GM19238 (cell line): ENCODE measurements at regions not wholly inside any gene's neighbourhood (a gene's known extent, or its start where the extent isn't known, plus 50 kb on each side); places are given as distances from the start of the nearest gene placed in this dataset.
"Not testable (repeated sequence)": the region's sequence is repeated elsewhere in the genome, so short reads cannot be mapped to it uniquely, and the experiment has no call there.

Experiments
- DNase-seq: peaks from one replicate; pipeline ENCODE4 v3.0.0; 2011; ENCODE audit warnings: low spot score; ENCODE audit not compliant: insufficient read length

DNA sequence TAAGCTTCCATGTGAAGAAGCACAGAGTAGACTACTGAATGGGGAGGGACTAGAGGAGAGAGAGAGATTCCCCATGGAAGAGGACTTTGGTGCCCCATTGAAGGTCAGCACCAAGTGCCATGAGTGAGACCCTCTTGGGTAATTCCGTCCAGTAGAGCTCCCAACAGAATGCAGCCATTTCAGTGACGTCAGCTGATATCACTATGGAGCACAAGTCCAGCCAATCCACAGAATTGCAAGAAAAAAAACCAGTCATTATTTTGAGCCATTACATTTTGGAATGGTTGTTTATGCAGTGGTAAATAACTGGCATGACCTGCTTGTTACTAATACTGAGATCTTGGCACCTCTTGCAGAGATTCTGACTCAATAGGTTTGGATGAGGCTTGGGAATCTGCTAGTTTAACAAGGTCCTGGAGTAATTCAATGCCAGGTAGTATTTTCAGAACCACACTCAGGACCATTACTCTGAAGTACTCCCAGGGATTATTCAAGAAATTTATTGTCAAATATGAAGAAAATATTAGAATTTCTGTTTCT lies 52.6 kb upstream of the SP8 start:
- no peak for DNase-seq

DNA sequence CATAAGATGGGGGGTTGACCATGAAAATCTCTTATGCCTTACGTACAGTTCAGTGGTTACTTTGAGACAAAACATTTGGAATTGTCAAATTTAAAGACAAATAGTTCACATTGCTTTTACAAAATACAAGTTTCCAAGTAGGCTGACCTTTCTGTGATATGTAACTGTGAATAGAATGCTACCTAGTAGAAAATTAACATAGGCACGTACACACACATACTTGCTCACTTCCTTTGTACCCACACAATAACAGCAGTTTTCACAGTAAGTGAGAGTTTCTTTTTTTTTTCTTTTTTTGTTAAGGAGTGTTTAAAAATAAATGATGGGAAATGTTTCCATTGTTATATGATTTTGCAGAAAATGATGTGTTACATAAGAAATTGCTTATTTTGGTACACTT lies 53.3 kb upstream of the SP8 start:
- DNase-seq, result no peak

DNA sequence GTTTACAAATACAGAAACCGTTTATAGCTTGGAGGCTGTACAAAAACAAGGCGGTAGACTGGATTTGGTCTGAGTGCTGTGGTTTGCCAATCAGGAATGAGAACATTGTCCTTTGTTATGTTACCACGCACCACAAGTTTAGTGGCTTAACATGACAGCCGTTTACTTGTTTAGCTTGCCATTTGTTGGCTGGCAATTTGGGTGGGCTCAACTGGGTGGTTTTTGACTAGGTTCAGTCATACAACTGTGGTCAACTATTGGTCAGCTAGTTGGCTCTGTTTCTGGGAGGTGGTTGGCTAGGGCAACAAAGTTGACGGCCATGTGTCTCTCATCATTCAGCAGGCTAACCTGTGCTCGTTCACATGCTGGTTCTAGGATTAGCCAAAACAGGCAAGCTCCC lies 60.1 kb upstream of the SP8 start:
- no peak for DNase-seq

DNA sequence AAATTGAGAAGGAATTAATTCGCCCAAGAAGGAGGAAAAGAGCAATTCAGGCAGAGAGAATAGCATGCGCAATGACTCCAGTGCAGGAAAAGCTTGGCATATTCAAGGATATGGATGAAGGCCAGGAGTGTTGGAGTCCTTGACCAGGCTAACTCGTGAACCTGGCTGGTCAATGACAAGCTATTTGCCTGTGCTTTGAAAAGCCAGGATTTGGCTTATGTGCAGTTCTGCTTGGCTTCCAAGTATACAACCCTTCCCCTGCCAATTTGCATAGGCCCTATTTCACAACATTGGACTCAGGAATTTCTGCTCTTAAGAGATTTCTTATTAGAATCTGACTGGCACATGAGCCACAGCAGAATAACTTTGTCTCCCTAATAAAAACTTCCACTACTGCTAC lies 72.3 kb upstream of the SP8 start:
- DNase-seq, result no peak

DNA sequence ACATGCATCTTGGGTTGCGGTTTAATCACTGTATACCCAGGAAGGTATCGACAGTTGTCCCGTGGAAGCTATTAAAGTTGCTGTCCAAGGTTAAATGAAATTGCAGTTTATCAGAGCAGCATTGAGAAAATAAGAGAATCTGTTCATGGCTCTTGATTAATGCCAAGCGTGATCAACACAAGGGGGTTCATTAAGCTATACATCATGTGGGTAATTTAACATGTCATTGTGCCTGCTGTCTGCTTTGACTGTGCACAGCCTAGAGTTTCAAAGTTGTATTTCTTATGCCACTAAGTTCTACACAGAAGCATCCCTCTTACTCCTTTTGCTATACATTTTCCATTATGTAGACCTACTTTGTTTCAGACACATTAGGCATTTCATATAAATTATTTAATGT lies 74.8 kb upstream of the SP8 start:
- no peak for DNase-seq

DNA sequence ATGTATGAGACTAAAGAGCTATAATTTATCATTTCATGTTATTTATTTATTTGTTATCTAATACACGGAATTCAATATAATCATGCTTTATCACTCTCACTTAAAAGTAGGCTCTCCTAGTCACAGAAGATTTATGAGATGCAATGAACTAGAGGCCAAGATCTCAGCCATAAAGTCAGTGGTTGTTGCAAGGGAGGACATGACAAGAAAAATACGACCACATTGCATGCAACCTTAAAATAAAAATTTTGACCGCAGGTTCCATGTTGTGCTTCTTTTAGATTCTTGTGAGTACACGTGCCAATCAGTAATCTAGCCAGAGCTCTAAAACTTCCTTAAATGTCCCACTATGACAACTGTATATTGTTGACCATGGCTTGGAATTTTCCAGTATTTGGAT lies 75.9 kb upstream of the SP8 start:
- DNase-seq, result no peak

DNA sequence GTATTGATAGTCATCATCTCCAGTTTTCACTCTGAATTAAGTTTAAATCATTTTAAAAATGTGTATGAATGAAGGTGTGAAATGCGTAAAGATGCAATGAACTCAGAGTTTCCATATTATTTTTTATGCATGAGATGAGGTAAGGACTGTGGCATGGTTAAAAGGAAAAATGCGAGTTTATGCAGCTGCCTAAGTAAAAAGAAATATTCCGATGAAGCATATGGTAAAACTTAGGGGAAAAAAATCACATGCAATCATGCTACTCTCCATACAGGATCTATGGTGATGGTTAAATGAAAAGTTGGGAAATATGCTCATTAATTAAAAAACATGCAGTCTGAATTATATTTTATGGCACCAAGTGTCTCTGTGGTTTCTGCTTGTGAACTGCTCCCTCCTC lies 77.5 kb upstream of the SP8 start:
- no peak for DNase-seq

DNA sequence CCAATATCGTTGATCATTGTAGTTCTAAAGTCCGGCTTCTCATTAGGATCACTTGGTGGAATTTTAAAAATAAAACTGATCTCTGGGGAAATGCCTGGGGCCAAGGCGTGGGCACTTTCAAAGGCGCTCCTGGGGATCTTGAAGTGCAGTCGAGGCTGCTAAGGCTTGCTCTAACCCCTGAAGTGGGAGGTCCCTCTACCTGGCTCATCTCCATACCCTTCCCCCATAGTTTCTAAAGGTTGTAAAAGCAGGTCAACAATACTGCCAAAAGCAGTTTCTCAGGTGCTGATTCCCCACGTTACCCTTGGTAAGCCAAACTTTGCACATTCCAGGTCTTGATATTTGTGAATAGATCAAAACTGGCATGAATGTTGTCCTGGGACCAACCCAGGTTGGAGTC lies 79.0 kb upstream of the SP8 start:
- DNase-seq, result no peak

DNA sequence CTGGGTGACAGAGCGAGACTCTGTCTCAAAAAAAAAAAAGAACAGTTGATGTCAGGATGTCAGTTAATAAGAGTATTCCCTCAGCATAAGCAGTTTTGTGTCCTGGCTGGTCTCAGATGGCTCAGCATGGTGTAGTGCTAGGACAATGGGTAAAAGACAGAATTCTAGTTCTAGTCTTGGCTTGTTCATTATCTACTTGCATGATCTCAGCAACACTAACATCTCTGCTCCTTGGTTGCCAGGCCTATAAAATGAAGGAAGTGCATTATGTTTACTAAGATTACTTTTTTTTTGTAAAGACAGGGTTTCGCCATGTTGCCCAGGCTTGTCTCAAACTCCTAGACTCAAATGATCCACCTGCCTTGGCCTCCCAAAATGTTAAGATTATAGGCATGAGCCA lies 84.3 kb upstream of the SP8 start:
- no peak for DNase-seq

DNA sequence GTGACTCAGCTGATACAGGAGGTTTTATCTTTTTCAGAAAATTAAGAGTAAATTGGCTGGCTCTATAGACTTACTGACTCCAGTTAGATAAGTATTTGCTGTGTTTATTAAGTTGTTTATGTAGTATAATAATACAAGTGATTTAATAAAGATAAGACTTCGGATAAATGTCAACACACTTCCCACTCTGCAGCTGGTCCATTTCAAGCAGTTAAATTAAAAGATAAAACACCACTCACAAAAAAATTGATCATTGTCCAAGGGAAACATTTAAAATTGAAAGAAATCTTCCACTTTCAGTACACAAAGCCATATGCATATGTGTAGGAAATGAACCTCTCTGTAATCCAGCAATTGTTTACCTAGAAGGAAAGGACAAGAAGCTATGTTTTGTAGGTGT lies 106.1 kb upstream of the SP8 start:
- no peak for DNase-seq

DNA sequence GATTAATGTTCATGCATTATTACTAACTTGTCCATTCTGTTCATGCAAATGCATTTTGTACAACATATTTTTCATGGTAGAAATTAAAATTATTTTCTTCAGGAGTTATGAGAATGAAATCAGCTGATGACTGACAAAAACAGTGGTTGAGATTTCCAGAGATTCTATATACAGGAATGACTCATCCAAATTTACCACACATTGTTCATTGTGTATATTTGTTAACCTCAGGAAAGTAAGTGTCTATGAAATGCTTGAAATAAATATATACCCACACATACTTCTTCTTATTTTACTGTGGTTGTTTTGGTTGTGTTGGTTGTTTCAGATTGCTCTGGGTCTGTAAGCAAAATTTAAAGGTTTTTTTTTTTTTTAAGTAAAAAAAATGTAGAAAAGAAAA lies 108.1 kb upstream of the SP8 start:
- no peak for DNase-seq

DNA sequence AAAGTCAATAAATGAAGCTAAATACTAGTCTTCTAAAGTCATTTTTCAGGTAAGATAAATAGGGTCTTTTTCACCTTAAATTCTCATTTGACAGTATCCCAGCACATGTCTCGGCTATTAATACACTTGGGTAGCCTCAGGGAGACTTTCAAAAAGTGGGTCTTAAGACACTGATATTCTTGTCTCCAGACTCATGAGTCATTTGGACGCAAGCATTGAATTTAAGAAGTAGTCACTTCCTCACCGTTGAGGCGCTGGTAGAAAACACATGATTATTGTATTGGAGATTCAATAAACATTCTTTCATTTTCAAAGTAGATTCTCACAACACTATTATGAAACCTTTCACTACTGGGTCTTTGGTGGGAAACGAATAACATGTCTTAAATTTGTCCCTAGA lies 108.9 kb upstream of the SP8 start:
- no peak for DNase-seq

DNA sequence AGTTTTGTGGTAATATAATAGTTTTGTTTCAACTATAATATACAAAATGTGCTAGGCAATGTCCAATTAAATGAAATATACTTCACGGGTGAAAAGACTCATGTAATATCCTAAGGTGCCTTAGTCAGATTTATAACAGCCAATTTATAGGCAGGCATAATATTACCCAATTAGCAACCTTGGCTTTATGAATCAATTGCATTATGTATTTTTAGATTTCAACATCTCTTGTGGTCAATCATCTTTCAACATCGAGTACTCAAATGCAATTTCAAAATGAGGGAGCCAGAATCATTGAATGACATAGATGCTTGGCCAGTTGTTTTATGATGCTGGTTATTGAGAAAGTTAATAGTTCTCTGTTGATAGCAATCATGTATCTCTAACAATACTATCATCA lies 110.3 kb upstream of the SP8 start:
- no peak for DNase-seq

DNA sequence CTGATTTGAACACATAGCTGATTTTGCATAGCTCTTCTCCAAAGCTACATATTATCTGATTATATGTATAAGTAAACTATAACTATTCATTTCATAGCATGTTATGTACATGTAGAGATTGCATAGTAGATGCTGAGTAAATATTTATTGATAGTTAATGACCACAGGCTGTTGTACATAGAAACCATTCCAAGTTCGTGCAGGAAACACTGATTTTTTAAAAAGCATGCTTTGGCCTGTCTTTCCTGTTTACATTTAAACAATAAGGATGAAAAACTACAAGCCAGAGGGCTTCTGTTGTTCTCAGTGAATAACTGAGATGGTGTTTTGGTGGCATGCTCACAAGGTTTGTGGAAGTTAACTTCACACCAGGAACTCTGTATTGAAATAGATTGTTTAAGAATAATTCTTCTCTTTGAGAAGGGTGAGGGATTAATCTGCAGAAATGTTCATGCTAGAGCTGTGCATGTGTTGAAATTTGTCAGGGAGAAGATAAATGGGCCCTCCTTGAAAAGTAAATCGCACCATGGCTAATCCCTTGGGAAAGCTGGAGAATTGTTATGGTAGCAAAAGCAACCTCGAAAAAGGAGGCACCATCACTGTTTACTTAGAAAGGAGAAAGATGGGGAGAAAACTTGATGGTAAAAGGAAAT lies 120.2 kb upstream of the SP8 start:
- no peak for DNase-seq

DNA sequence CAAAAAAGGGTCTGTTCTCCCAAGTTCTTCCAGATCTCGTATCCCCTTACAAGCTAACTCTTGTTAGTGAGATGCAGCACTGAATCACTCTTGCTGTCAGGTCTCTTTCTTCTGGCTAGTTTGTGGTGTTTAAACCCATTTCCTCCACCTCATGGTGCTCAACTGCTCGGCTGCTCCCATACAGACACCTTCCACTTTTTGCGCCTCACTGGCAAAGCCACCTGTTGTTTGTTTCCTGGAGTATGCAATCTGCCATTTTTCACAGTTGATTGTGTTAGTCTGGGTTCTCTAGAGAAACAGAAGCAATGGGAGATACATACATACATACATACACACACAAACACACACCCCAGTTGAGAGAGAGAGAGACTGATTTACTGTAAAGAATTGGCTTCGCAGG lies 124.4 kb upstream of the SP8 start:
- no peak for DNase-seq

DNA sequence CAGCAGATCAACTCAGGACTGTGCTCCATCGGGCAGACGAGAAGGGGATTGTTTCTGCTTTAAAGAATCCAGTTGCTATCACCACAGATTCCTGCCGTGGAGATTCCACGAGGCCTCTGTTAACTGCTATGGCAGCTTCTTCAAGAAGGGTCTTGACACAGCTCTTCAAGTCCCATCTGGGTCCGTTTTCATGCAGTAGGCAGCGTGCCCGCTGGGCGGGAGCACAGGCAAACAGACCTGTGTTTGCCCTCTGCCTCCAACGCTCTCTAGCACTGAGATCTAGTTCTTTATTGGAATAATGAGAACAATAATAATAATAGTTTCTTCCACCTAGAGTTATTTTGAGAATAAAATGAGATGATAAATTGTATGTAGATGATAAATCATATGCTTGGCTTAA lies 127.2 kb upstream of the SP8 start:
- no peak for DNase-seq

DNA sequence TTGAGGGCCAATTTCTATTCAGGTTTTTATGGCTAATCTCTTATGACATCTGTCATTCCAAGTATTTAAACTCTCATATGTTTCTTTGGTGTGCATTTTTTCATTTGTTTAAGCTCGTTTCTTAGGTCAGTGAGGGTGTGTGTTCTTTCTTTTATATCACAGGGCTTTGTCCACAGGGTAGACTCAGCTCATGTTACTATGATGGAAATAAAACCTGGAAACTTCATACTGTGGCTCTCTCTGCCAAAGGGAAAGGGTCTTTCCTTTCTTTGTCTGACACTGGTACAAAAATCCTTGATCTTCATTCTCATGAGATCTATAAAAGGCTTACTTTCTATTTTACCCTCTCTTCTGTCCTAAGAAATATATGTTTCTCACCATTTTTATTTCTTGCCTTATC lies 129.6 kb upstream of the SP8 start:
- DNase-seq, result no peak

DNA sequence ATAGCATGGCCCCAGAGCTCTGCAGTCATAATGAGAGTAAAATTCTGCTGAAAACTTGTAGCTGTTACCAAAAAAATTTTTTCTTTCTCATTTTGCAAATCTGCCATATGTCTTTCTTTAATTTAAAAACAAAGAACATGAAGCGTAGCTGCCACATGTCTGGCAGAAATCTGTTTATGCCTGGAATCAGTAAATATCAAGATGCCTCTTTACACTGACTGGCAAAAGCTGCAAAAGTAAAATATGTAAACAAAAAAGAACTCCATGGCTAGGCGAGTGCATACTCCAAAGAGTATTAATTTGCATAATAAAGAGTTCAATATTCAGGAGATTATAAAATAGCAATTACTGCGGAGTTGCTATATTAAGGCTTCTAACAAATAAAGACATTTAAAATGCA lies 130.9 kb upstream of the SP8 start:
- no peak for DNase-seq

DNA sequence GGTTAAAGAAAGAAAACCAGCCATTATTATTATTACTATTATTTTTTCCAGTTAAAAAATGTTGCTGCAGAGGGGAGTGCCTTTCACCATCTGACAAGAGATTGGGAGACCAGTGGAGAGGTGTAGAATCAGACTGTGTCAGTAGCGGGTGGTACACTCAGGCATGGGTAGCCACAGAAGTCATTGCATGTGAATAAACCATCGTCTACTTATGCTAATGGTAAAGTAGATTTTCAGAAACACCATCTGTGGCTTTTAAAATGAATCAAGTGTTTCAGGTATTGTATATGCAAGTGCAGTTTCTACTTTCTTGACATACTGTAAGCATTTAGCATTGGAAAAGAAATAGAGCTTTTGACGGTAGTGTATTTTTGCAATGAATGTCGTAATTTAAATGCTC lies 131.5 kb upstream of the SP8 start:
- DNase-seq, result no peak

DNA sequence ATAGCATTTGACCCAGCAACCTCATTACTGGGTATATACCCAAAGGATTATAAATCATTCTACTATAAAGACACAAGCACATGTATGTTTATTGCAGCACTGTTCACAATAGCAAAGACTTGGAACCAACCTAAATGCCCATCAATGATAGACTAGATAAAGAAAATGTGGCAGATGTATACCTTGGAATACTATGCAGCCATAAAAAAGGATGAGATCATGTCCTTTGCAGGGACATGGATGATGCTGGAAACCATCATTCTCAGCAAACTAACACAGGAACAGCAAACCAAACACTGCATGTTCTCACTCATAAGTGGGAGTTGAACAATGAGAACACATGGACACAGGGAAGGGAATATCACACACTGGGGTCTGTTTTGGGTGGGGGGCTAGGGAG lies 140.5 kb upstream of the SP8 start:
- DNase-seq, result not testable (repeated sequence)

DNA sequence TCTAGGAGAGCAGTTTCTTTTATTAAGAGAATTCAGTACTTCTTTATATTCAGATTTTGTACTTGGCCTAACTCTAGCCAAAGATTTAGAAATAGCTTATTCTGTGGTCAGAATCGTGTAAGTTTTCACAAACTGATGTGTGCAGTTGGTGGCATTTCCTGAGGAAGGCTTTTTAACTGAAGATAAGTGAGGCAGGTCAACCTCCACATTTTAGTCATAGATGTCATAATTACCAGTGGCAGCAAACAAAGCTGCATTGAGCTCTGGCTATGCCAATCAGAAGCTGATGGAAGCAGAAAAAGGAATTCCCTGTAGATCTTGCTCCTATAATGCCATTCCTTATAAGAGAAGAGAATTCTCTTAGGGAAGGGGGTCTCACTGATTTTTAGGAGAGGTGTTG lies 141.3 kb upstream of the SP8 start:
- DNase-seq, result no peak

DNA sequence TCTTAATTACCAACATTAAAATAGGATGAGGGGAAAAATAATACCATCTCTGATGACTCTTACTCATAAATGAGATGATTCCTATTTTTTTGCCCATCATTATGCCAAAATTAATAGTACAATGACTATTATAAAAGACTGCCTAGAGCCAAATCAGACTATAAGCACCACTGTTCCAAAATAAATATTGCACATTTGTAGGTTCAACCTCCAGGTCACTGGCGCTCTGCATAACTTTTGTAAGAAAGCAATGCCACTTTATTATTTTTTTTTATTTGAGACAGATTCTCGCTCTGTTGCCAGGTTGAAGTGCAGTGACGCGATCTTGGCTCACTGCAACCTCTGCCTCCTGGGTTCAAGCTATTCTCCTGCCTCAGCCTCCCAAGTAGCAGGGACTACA lies 142.5 kb upstream of the SP8 start:
- no peak for DNase-seq

DNA sequence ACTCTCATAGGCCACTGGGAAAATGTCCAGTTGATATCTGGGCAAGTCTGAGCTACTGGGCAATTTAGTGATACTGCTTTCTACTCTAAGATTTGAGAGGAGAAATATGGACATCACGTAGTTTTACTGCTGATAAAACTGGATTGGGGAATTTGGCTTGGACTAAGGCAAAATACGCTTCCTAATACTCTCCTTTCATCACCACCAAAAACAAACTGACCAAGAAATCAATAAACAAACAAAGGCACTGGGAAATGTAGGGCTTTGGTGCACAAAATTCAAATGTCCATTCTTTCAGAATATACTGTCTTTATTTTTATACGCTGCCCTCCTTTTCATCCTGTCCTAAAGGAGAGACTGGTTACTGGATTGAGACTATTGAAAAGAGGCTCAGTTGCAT lies 145.1 kb upstream of the SP8 start:
- no peak for DNase-seq
